ENCODE measurements at regions not wholly inside any gene's neighbourhood (a gene's known extent, or its start where the extent isn't known, plus 50 kb on each side); places are given as distances from the start of the nearest gene placed in this dataset.

DNA sequence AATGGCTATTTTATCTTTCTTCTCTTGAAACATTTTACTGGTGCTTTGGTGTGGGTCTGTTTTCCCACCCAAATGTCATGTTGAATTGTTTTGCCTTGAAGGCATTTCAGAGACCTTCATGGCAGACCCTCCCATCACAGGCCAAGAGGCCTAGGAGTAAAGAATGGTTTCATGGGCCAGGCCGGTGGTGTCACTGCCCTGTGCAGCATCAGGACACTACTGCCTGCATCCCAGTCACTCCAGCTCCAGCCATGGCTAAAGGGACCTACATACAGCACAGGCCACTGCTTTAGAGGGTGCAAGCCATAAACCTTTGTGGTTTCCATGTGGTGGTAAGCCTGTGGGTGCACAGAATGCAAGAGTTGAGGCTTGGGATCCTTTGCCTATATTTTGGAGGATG lies 326.9 kb downstream of the SLITRK5 start:
- TF ChIP-seq ZNF274 (IDR thresholded peaks at IDR 0.05; ENCODE audit: low read depth, low read length): no peak
- TF ChIP-seq YY1 (IDR thresholded peaks at IDR 0.05; ENCODE audit: insufficient read depth, insufficient read length): no peak
